ENCODE measurements at regions not wholly inside any gene's neighbourhood (a gene's known extent, or its start where the extent isn't known, plus 50 kb on each side); places are given as distances from the start of the nearest gene placed in this dataset.

GRCh38 chr5:125992050-125992449 lies 431.2 kb upstream of the GRAMD2B start:
- no peak for TF ChIP-seq CTCF (IDR thresholded peaks at IDR 0.05; ENCODE audit: low read depth, low read length, missing input control)
- no peak for TF ChIP-seq TAF1 (conservative IDR thresholded peaks at IDR 0.05)
- no peak for TF ChIP-seq MAX (IDR thresholded peaks at IDR 0.05)
- TF ChIP-seq SP1 (IDR thresholded peaks at IDR 0.05) = no peak
- TF ChIP-seq RAD21 (IDR thresholded peaks at IDR 0.05) = no peak
- TF ChIP-seq GABPA (IDR thresholded peaks at IDR 0.05 in 1 of 2, conservative IDR thresholded peaks at IDR 0.05 in 1 of 2) = no peak
- TF ChIP-seq ATF3 (IDR thresholded peaks at IDR 0.05) = no peak
- TF ChIP-seq ZBTB33 (IDR thresholded peaks at IDR 0.05) = no peak
- TF ChIP-seq EGR1 (IDR thresholded peaks at IDR 0.05; ENCODE audit: low read depth in 2 of 2) = no peak
- TF ChIP-seq JUND (IDR thresholded peaks at IDR 0.05) = no peak
- TF ChIP-seq REST (IDR thresholded peaks at IDR 0.05) = no peak

Data from liver (tissue), 3 donors.